ENCODE measurements at regions not wholly inside any gene's neighbourhood (a gene's known extent, or its start where the extent isn't known, plus 50 kb on each side); places are given as distances from the start of the nearest gene placed in this dataset.

DNA sequence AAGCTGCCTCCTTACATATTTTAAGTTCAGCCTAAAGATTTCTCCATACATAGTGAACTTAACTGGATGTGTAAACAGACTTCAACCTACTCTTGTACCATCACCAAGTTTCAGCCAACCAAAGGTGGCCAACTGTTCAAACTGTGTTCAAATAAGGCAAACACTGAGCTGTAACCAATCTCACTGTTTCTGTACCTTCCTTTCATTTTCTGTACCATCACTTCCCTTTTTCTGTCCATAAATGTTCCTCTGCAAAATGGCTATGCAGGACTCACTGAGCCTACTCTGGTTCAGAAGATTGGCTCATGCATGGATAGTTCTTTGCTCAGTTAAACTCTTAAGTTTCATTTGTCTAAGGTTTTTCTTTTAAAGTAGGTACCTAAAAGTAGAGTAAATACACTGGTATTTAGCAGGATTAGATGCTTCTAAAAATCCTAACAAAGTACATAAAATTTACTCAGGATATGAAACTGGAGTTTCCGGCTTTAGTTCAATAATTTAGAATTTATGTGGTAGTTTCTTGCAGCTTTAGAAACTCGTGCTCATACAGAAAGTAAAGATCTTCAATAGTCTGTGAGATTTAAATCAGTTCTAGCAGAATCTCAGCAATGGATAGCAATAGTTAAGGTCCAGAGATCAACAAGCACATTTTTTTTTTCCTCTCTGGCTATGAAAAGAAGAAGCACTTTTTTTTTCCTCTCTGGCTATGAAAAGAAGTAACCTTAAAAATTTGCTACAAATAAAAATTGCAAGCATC, 282.0 kb upstream of the PPFIA2 start:
- DNase-seq (ENCODE audit: low spot score): no peak

DNA sequence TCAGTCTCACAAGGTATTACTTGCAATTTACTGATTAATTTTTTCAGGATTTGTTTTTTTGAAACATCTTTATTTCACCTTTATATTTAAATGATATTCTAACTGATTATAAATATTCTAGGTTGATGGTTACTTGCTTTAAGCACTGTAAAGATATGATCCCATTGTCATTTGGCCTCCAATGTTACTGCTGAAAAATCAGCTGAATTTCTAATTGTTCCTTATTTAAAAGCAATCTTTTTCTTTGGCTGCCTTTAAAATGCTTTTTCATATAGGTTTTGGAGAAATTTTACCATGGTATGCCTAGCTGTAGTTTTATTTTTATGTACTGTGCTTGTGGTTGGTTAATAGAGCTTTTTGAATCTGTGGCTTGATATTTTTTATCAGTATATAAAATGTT, 275.6 kb upstream of the PPFIA2 start:
- DNase-seq (ENCODE audit: low spot score): no peak

DNA sequence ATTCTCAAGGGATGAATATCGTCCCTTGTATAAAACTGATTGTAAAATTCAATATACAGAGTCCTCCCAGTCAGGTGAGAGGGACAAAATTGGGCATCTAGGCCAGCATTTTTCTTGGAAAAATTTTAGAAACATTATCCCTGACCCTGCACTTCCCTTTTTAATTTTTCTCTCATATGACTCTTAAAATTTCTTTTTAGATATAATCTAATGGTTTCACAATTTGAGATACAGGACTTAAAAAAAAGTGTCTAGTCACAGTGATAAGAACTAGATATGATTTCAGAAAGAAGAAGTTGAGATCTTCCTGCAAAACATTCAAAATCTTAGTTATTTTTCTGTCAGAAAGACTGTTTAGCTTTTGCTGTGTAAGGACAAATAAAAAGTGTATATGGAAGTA, 270.8 kb upstream of the PPFIA2 start:
- no peak for DNase-seq (ENCODE audit: low spot score)

DNA sequence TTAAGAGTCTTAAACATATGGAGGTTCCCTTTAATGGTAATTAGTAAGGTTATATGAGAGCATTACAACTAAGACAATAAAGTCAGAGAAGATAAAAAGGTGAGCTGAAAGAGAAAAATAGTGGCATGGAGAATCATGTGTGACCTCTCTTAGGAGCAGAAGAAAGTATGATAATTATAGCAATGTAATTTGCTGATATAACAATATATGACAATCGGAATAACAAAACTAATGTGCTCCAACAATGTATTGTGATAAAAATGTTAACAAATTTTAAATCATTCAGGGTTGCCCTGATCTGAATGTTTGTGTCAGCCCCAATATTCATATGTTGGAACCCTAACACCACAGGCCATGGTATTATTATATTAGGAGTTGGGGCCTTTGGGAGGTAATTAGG, 269.6 kb upstream of the PPFIA2 start:
- no peak for DNase-seq (ENCODE audit: low spot score)

DNA sequence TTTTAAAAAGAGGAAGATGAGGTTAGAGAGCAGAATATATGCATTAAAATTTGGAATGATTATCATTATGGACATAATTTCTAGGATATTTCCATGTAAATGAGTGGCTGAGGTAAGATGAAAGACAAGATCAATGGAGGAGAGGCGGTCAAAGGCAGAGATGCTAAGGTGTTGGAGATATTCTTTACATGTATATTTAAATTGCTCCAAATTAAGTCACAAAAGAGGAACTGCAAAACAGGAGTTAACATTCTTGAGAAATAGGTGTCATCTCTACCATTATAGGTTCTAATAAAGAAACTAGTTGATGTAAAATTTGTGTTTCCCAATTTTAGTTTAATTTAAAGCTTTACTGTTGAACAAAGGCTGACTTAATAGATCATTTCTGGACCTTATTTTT, 268.5 kb upstream of the PPFIA2 start:
- DNase-seq (ENCODE audit: low spot score): no peak

DNA sequence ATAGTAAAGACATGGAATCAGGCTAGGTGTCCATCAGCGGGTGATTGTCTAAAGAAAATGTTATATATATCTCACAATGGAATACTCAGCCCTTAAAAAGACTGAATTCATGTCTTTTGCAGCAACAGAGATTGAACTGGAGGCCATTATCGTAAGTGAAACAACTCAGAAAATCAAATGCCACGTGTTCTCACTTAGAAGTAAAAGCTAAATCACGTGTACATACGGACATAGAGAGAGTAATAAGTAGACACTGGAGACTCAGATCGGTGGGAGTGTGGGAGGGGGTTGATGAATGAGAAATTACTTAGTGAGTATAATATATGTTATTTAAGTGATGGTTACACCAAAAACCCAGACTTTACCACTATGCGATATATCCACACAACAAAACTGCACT, 266.3 kb upstream of the PPFIA2 start:
- DNase-seq (ENCODE audit: low spot score): no peak

DNA sequence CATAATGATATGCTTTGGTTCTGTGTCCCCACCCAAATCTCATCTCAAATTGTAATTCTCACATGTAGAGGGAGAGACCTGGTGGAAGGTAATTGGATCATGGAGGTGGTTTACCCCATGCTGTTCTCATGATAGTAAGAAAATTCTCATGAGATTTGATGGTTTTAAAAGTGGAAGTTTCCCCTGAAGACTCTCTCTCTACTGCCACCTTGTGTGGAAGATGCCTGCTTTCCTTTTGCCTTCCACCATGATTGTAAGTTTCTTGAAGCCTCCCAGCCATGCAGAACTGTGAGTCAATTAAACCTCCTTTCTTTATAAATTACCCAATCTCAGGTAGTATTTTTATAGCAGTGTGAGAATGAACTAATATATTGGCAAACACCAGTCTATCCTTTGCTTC, 260.4 kb upstream of the PPFIA2 start:
- DNase-seq (ENCODE audit: low spot score): peak; percentile 6

DNA sequence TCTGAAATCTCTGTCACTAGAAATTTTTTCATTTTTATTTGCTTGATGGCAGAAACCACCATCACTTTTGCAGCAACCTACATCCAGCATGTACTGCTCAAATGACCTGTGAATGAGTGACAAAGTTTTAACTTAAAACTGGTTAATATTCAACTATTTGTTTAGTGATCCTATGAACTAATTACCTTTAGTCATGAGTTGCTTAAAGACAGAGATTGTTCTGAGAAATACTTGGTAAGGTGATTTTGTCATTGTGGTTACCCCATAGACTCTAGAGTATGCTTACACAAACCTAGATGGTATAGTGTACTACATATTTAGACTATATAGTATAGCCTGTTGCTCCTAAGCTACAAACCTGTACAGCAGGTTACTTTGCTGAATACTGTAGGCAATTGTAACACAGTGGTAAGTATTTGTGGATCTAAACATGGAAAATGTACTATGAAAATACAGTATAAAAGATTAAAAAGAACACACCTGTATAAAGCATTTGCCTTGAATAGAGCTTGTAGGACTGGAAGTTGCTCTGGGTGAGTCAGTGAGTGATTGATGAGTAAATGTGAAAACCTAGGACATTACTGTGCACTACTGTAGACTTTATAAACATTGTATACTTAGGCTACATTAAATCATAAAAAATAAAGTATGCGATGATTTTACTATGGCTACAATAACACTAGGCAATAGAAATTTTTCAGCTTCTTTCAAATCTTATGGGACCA, 256.6 kb upstream of the PPFIA2 start:
- DNase-seq (ENCODE audit: low spot score): no peak

DNA sequence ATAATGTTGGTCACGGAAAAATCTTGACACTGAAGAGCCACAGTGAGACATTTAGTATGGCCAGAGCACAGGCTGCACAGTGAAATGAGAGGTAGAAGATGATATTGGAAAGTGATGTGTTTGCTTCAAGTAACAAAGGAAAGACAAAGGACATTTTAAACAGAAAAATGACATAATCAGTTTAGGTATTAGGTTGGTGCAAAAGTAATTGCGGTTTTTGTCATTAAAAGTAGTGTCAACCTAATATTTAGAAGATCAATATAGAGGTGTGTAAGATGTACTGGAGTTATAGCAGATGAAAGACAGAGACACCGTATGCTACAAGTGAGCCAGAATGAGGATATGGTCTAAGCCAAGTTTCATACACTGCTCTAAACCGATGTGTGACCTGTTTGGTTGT, 253.0 kb upstream of the PPFIA2 start:
- DNase-seq (ENCODE audit: low spot score): no peak

DNA sequence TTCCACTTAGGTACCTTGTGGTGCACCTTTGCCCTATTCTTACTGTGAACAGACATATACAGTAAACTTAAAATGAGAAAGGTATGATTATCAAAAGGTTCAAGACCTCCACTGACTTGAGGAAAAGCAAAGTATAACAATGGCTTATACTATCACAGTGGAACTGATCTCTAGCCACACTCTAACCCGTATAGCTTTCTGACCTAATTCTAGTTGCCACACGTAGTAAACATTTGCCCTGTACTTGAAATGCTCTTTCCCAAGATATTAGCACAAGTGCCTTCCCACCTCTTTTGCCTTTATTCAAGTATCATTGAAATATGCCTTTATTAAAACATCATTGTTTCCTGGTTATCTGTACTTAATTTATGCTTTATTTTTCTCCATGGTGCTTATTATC, 250.4 kb upstream of the PPFIA2 start:
- DNase-seq (ENCODE audit: low spot score): no peak

DNA sequence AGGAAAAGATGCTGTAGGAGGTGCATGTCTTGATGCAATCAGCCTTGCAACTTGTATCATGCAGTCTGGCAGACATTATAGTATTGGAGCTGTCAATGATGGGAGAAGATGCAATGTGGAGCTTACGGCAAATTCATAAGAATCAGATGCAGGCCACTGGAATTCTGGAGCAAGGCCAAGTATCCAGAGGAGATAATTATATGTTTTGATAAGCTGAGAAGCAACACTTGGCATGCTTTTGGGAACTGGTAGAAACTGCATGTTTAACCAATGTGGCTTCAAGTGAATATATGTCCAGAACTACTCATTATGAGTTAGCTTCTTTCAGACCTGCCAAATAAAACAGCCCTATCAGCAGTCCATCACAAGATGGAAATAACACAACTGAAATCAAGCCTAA, 249.1 kb upstream of the PPFIA2 start:
- no peak for DNase-seq (ENCODE audit: low spot score)

DNA sequence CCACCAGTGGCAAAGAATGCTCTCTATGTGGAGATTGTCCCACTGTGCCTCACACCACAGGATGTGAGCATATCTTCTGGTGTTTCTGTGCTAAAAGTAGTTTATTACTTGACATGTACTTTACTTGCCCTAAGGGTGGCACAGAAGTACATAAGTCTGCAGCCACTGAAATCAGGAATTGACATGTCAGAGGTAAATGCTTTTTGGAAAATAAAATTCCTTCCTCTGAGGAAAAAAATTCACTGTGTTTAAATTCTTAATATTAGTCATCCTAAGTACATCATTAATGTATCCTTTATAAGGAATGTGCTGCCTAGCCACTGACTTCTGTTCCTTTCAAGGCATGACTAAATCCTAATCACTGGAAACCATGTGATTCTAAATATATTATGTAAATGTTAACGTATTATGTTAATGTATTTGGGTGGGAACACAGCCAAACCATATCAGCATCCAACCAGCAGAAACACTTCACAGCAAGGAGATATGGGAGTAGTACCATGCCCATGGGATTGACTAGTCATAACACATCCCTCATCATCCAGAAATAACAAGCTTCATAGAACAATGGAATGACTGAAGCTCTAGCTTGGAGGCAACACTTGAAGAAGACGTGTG, 239.7 kb upstream of the PPFIA2 start:
- DNase-seq (ENCODE audit: low spot score): no peak

DNA sequence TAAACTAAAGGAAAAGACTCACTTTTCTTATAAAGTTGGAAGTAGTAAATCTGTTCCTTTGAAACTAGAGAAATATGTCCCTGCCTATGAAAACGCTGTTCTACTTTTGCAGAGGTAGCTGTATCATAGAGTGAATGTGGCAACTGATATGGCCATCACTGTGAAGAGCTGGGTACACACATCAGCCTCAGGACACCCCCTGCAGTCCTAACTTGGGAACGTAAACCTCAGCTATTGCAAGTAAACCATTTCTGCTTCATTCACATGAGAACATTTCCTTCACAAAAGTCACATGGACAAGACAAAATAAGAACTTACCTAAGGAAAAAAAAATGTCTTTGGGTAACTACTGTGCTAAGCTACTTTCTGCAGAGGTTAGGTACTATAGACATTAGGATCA, 233.3 kb upstream of the PPFIA2 start:
- DNase-seq (ENCODE audit: low spot score): peak; percentile 15

DNA sequence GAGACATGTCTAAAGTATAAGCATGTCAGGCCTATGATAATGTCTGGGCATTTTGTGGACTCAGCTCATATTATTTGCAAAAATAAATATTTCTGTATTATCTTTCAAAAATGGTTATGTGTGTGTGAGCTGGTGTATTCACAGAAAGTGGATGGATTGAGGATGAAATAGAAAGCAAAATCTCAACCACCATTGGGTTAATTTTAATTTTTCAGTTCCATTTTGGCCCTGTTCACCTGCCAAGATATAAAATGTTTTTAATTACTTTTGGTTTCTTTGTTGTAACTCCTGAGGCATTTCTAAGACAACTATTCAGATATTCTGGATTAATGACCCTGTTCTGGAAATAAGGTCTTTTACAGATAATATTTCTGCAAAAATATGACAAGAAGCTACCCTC, 232.7 kb upstream of the PPFIA2 start:
- no peak for DNase-seq (ENCODE audit: low spot score)

DNA sequence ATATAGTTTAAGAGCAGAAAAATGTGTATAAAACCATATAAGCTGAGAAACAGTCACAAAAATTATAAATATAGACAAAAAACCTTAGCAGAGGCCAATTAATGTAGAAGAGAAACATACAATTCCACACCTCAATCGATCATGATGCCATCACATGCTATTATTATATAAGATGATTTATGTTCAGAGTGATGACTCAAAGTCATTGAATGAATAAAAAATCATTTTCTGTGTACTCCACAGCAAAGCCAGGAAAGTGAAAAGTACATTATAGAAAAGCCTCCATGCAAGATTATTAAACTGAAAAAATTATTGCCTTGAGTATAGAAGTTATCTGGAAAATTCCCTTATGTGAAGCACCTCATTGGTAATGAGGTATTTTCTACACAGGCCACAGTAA, 229.2 kb upstream of the PPFIA2 start:
- no peak for DNase-seq (ENCODE audit: low spot score)

DNA sequence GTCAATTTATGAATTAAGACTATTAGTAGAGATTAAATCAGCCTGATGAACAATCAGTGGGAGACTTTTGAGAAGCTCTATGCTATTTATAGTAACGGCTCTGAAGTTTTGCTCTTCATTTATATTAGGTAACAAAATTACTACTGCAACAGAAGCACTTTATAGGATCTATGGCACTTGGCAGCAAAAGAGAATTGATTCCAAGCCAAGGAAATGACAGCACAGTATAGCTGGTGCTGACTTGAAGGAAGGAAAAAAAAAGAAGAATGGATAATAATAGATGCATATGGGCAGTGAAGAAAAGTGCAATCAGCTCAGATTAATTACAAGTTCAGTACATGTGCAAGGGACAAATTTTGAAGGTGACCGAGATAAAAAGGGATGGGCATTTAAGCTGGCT, 228.2 kb upstream of the PPFIA2 start:
- no peak for DNase-seq (ENCODE audit: low spot score)

DNA sequence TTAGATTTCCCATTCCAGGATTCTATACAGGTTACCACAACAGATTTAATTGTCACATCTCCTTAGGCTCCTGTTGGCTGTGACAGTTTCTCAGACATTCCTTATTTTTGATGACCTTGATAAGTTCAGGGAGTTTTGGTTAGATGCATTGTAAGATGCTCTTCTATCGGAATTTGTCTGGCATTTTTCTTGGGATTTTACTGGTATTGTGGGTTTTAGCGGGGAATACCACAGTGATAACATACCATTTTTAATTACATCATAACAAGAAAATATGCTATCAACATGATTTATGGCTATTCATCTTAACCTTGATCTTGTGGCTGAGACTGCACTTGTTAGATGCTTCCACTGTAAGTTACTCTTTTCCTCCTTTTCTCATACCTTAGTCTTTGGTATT, 217.5 kb upstream of the PPFIA2 start:
- DNase-seq (ENCODE audit: low spot score): peak; percentile 65

DNA sequence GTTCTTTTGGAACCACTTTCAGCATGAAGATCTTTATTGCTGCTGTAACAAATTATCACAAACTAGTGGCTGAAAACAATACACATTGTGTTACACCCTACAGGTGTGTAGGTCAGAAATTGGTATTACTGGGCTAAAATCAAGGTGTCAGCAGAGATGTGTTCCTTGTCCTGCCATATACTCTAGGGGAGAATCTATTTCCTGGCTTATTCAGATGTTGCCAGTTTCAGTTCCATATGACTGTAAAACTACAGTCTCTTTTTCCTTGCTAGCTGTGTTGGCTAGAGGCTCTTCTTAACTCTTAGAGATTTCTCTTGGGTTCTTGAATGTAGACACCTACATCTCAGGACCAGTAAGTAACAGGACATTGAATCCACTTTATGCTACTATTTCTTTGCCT, 215.6 kb upstream of the PPFIA2 start:
- DNase-seq (ENCODE audit: low spot score): no peak

DNA sequence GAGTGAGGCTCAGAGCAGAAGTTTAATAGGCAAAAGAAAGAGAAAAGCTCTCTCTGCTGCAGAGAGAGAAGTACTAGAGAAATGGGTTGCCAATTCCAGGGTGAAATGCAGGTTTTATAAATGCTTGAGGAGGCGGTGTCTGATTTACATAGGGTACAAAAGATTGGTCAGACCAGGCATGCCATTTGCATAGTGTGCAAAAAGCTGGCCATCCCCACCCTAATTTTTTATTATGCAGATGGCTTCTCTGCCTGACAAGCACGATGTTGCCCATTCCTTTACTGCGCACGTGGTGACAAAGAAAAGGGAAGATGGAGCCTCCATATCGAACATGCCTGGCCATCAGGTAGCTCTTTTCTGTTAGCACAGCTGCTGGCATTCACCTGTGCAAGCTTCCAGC, 209.3 kb upstream of the PPFIA2 start:
- no peak for DNase-seq (ENCODE audit: low spot score)

DNA sequence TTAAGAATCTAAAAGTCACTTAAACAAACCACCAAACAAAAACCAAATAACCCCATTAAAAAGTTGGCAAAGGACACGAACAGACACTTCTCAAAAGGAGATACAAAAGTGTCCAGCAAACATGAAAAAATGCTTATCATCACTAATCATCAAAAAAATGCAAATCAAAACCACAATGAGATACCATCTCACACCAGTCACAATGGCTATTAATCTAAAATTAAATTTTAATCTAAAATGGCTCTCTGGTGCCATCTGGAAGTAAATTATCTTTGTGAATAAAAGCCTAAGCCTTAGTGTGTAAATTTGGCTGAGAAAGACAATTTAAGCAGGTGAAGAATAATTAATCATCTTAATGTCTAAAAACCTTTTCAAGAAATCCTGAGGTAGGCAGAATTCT, 204.5 kb upstream of the PPFIA2 start:
- no peak for DNase-seq (ENCODE audit: low spot score)

DNA sequence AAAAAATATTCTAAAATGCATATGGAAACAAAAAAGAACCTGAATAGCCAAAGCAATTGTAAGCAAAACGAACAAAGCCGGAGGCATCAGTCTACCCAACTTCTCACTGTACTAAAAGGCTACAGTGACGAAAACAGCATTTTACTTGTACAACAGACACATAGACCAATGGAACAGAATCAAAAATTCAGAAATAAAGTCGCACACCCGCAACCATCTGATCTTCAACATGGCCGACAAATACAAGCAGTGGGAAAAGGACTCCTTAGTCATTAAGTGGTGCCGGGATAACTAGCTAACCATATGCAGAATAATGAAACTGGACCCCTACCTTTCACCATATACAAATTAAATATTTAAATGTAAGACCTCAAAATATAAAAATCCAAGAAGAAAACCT, 203.9 kb upstream of the PPFIA2 start:
- DNase-seq (ENCODE audit: low spot score): no peak

DNA sequence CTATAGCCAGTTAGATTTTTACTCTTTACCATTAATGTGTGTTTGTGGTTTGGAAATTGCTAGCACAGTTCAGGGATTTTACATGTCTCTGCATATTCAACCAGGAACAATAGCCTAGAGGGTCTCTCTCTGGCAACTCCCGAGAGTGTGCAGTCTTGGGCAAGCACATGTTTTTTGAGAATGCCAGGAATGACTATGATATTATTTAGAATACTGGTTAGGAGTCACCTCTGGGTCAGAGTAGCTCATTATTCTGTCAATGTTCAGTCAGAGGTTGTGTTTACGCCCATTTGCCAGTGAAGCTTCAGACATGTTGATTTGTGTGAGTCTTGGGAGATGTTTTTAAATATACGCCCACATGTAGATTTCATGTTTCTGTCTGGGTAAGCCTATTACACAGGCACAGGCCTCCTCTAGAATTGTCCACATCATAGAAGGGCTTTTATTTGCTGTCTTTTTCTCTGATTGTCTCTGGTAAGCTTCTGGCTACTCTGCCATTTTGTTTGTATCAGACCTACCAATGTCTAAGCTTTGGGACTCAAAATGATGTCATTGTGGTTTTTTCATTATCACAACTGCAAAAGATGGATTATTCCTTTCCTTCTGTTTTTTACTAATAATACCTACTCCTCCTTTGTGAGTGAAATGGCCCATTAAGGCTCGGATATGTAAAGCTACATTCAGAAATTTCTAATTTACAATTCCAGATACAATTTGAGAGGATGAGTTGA, 203.1 kb upstream of the PPFIA2 start:
- DNase-seq (ENCODE audit: low spot score): no peak

DNA sequence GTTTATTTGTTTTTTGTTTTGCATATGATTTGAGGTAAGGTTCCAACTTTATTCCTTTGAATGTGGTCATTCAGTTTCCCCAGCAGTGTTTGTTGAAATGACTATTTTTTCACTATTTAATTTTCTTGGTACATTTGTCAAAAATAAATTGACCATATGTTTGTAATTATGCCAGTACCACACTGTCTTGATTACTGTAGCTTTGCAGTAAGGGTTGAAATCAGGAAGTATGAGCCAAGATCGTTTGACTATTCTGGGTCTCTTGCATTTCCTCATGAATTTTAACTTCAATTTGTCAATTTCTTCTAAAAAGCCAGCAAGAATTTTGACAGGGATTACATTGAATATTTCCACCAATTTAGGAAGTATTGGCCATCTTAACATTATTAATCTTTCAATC, 199.3 kb upstream of the PPFIA2 start:
- no peak for DNase-seq (ENCODE audit: low spot score)

All from A172 (cell line).